ENCODE measurements at regions not wholly inside any gene's neighbourhood (a gene's known extent, or its start where the extent isn't known, plus 50 kb on each side); places are given as distances from the start of the nearest gene placed in this dataset.

- no peak for TF ChIP-seq ZSCAN20 (CRISPR knock-in tag; IDR thresholded peaks at IDR 0.05)
- no peak for TF ChIP-seq HOXA7 (CRISPR knock-in tag; IDR thresholded peaks at IDR 0.05)
- TF ChIP-seq POLR2AphosphoS2 (conservative IDR thresholded peaks at IDR 0.05; ENCODE audit: low read length), result no peak
- TF ChIP-seq NR3C1 (IDR thresholded peaks at IDR 0.05), result no peak
These were observed 152.5 kb upstream of the ACKR3 start (continued) for GRCh38 chr2:236417150-236417549.

GRCh38 chr2:236430584-236430983 lies 139.0 kb upstream of the ACKR3 start:
- Histone ChIP-seq H3K4me1 (no peaks in the 10 kb centered on the region), H3K4me2 (no peak overlapping the region), H3K27ac (no peak overlapping the region), H3K4me3 (no peak overlapping the region), H3K9me3 (peaks cover 4% of the 10 kb centered on the region; the same call in 1 of the 3 replicates)
- ChIA-PET CTCF (no interaction called here), POLR2A (no interaction called here)
- no peak for DNase-seq (ENCODE audit: low read depth in 1 of 2, low spot score in 1 of 2)
- ATAC-seq, result no peak
- 2% methylated on average over 2 of the region's 2 CpGs for WGBS (ENCODE audit: missing lambda C conversion rate)
- TF ChIP-seq CHD2 (IDR thresholded peaks at IDR 0.05; ENCODE audit: low read length, partially characterized antibody), result no peak
- TF ChIP-seq HOXB5 (CRISPR knock-in tag; IDR thresholded peaks at IDR 0.05), result no peak
- TF ChIP-seq CBX8 (IDR thresholded peaks at IDR 0.05), result no peak
- no peak for TF ChIP-seq ZNF302 (CRISPR knock-in tag; IDR thresholded peaks at IDR 0.05)
- TF ChIP-seq JUNB (IDR thresholded peaks at IDR 0.05), result no peak
- TF ChIP-seq SREBF2 (IDR thresholded peaks at IDR 0.05), result no peak
- TF ChIP-seq CHD4 (IDR thresholded peaks at IDR 0.05; ENCODE audit: borderline replicate concordance), result no peak
- no peak for TF ChIP-seq BCL3 (IDR thresholded peaks at IDR 0.05)
- no peak for TF ChIP-seq FOXS1 (CRISPR knock-in tag; IDR thresholded peaks at IDR 0.05)
- TF ChIP-seq CTCF (IDR thresholded peaks at IDR 0.05), result no peak
- no peak for FAIRE-seq

GRCh38 chr2:236434593-236434992 lies 135.0 kb upstream of the ACKR3 start:
- Histone ChIP-seq H3K4me1 (no peaks in the 10 kb centered on the region), H3K27ac (no peak overlapping the region), H3K9me3 (no peaks in the 10 kb centered on the region), H3K4me3 (no peak overlapping the region), H3K4me2 (no peak overlapping the region)
- DNase-seq (ENCODE audit: low read depth in 1 of 2, low spot score in 1 of 2) (no peak), ATAC-seq (no peak), FAIRE-seq (no peak)
- ChIA-PET CTCF (no interaction called here), POLR2A (no interaction called here)
- 26% methylated on average over 3 of the region's 3 CpGs for WGBS (ENCODE audit: missing lambda C conversion rate)
- no peak for TF ChIP-seq JUNB (IDR thresholded peaks at IDR 0.05)
- TF ChIP-seq RNF2 (IDR thresholded peaks at IDR 0.05; ENCODE audit: borderline replicate concordance, low read depth), result no peak
- TF ChIP-seq HMGXB4 (CRISPR knock-in tag; IDR thresholded peaks at IDR 0.05; ENCODE audit: borderline replicate concordance), result no peak
- no peak for TF ChIP-seq PBX3 (IDR thresholded peaks at IDR 0.05)
- TF ChIP-seq ZNF302 (CRISPR knock-in tag; IDR thresholded peaks at IDR 0.05), result no peak
- no peak for TF ChIP-seq KDM5A (IDR thresholded peaks at IDR 0.05)
